Endodermal cell (in vitro differentiated cells): ENCODE measurements at regions not wholly inside any gene's neighbourhood (a gene's known extent, or its start where the extent isn't known, plus 50 kb on each side); places are given as distances from the start of the nearest gene placed in this dataset.

ENCODE experiments used
- DNase-seq: peaks from one replicate; pipeline ENCODE4 v3.0.0-alpha.2; 2017
- H3K27ac ChIP-seq: 2 replicates; pipeline ENCODE4 v1.5.1; 2013; ENCODE audit warnings: mild to moderate bottlenecking, low read depth, low read length, moderate library complexity
- H3K27me3 ChIP-seq: 2 replicates; pipeline ENCODE4 v1.6.1; 2013; ENCODE audit warnings: mild to moderate bottlenecking, low read length, moderate library complexity; ENCODE audit not compliant: insufficient read depth, control insufficient read depth, poor library complexity, severe bottlenecking
- H3K36me3 ChIP-seq: 2 replicates; pipeline ENCODE4 v1.7.0; 2013; ENCODE audit warnings: mild to moderate bottlenecking, low read length, moderate library complexity; ENCODE audit not compliant: control insufficient read depth, insufficient read depth
- H3K4me1 ChIP-seq: one replicate; pipeline ENCODE4 v1.7.0; 2013; ENCODE audit warnings: low read length; ENCODE audit not compliant: control insufficient read depth, insufficient read depth
- H3K4me3 ChIP-seq: 2 replicates; pipeline ENCODE4 v1.5.1; 2013; ENCODE audit warnings: mild to moderate bottlenecking, low read length, moderate library complexity
- H3K9ac ChIP-seq: 2 replicates; pipeline ENCODE4 v1.6.1; 2013; ENCODE audit warnings: mild to moderate bottlenecking, low read length, moderate library complexity; ENCODE audit not compliant: poor library complexity, severe bottlenecking; ENCODE audit errors: extremely low read depth
- H3K9me3 ChIP-seq: 2 replicates; pipeline ENCODE4 v1.6.1; 2013; ENCODE audit warnings: mild to moderate bottlenecking, low read length, moderate library complexity; ENCODE audit not compliant: control insufficient read depth
- H3K27ac Mint-ChIP-seq: 2 replicates; pipeline ENCODE4 v1.8.0; 2020; ENCODE audit warnings: mixed read lengths
- H3K27me3 Mint-ChIP-seq: 2 replicates; pipeline ENCODE4 v1.8.0; 2021; ENCODE audit warnings: mild to moderate bottlenecking, mixed read lengths; ENCODE audit not compliant: insufficient read depth
- H3K36me3 Mint-ChIP-seq: 2 replicates; pipeline ENCODE4 v1.8.0; 2020; ENCODE audit warnings: low read depth, mixed read lengths
- H3K4me1 Mint-ChIP-seq: 2 replicates; pipeline ENCODE4 v1.8.0; 2020; ENCODE audit warnings: mixed read lengths
- H3K4me3 Mint-ChIP-seq: 2 replicates; pipeline ENCODE4 v1.8.0; 2020; ENCODE audit warnings: mild to moderate bottlenecking, moderate library complexity, mixed read lengths
- H3K9me3 Mint-ChIP-seq: 2 replicates; pipeline ENCODE4 v1.8.0; 2020; ENCODE audit warnings: mild to moderate bottlenecking, mixed read lengths
- CTCF ChIP-seq: fragments of 200-600 bp; sonication (generic); conservative IDR thresholded peaks from 2 replicates; pipeline ENCODE4 v1.5.0; 2021; ENCODE audit warnings: antibody characterized with exemption, mild to moderate bottlenecking
- WGBS, 2 experiments: methylation state at CpG; one replicate each; pipeline versions ENCODE4 v1.1.5 to v1.1.7; 2013; ENCODE audit warnings: missing lambda C conversion rate in 2 of 2, mixed read lengths in 1 of 2; ENCODE audit not compliant: insufficient coverage in 1 of 2, insufficient read length in 1 of 2; 5-methylcytosine and 5-hydroxymethylcytosine counted together

- H3K4me1 Mint-ChIP-seq = peaks cover 14% of the 10 kb centered on the region
- H3K4me3 Mint-ChIP-seq = no peak overlapping the region
- Histone ChIP-seq H3K4me1 (no peaks in the 10 kb centered on the region), H3K9me3 (no peaks in the 10 kb centered on the region), H3K36me3 (no peaks in the 10 kb centered on the region), H3K4me3 (no peak overlapping the region), H3K9ac (no peak overlapping the region), H3K27ac (no peak overlapping the region), H3K27me3 (no peaks in the 10 kb centered on the region)
- H3K36me3 Mint-ChIP-seq = no peaks in the 10 kb centered on the region
- no peaks in the 10 kb centered on the region for H3K9me3 Mint-ChIP-seq
- no peak overlapping the region for H3K27ac Mint-ChIP-seq
- DNase-seq = no peak
- WGBS, 2 experiments = 33 to 54% methylated on average over 1 of the region's 3 CpGs
- TF ChIP-seq CTCF = no peak
- H3K27me3 Mint-ChIP-seq = no peaks in the 10 kb centered on the region
These were observed 364.2 kb upstream of the ZP4 start for GRCh38 chr1:238254935-238255334.

- no peaks in the 10 kb centered on the region for H3K36me3 ChIP-seq
- no peak overlapping the region for H3K27ac Mint-ChIP-seq
- no peaks in the 10 kb centered on the region for H3K9me3 ChIP-seq
- peak; percentile 87 for TF ChIP-seq CTCF
- H3K36me3 Mint-ChIP-seq = no peaks in the 10 kb centered on the region
- WGBS, 2 experiments = 71 to 75% methylated on average over 11 to 15 of the region's 15 CpGs
- H3K9me3 Mint-ChIP-seq = no peaks in the 10 kb centered on the region
- H3K9ac ChIP-seq = no peak overlapping the region
- no peaks in the 10 kb centered on the region for H3K4me1 ChIP-seq
- peak; percentile 91 for DNase-seq
- H3K4me3 ChIP-seq = no peak overlapping the region
- H3K4me1 Mint-ChIP-seq = peaks cover 15% of the 10 kb centered on the region
- no peak overlapping the region for H3K27ac ChIP-seq
- H3K27me3 Mint-ChIP-seq = no peaks in the 10 kb centered on the region
- H3K4me3 Mint-ChIP-seq = no peak overlapping the region
- H3K27me3 ChIP-seq = no peaks in the 10 kb centered on the region
These were observed 361.5 kb upstream of the ZP4 start for GRCh38 chr1:238252033-238252802.

GRCh38 chr1:238248356-238248755 lies 357.6 kb upstream of the ZP4 start:
- 98 to 100% methylated on average over 3 of the region's 3 CpGs for WGBS, 2 experiments
- H3K27me3 Mint-ChIP-seq = no peaks in the 10 kb centered on the region
- H3K4me1 ChIP-seq = no peaks in the 10 kb centered on the region
- peaks cover 6% of the 10 kb centered on the region for H3K4me1 Mint-ChIP-seq
- no peaks in the 10 kb centered on the region for H3K9me3 ChIP-seq
- H3K27me3 ChIP-seq = no peaks in the 10 kb centered on the region
- H3K4me3 ChIP-seq = no peak overlapping the region
- no peaks in the 10 kb centered on the region for H3K36me3 ChIP-seq
- no peak overlapping the region for H3K4me3 Mint-ChIP-seq
- DNase-seq = no peak
- H3K9ac ChIP-seq = no peak overlapping the region
- H3K27ac Mint-ChIP-seq = no peak overlapping the region
- H3K9me3 Mint-ChIP-seq = no peaks in the 10 kb centered on the region
- H3K27ac ChIP-seq = no peak overlapping the region
- H3K36me3 Mint-ChIP-seq = no peaks in the 10 kb centered on the region
- TF ChIP-seq CTCF = no peak
